Endothelial cell of umbilical vein (primary cell): ENCODE measurements at regions not wholly inside any gene's neighbourhood (a gene's known extent, or its start where the extent isn't known, plus 50 kb on each side); places are given as distances from the start of the nearest gene placed in this dataset.

ENCODE experiments used
- BruUV-seq: library from RNA; stranded (reverse); fragments of 400-500 nt; replicated peaks from 2 replicates; lab custom pipeline; 2021; lab: Mats Ljungman, UMichigan
- CTCF ChIA-PET: fragments of 300-600, 350-600 bp; sonication (Branson Sonifier 250); formaldehyde crosslinking; loops from one replicate; lab custom pipeline; 2021; ENCODE audit warnings: antibody characterized with exemption, inconsistent platforms; lab: Charles Lee
- POLR2A ChIA-PET: fragments of 300-600, 350-600 bp; sonication (Branson Sonifier 250); formaldehyde crosslinking; loops from one replicate; lab custom pipeline; 2021; ENCODE audit warnings: antibody characterized with exemption, inconsistent platforms; lab: Charles Lee
- DNase-seq: peaks from one replicate; pipeline ENCODE4 v3.0.0-alpha.2; 2011; ENCODE audit warnings: low read depth, low spot score
- FAIRE-seq: peaks from 2 replicates; lab custom pipeline; 2011; peaks lifted over from hg19 to GRCh38; lab: Jason Lieb, UNC
- H2AFZ ChIP-seq: 2 replicates; pipeline ENCODE4 v1.6.0; 2012; ENCODE audit warnings: low read depth, low read length, control low read depth, inconsistent platforms
- H3K27ac ChIP-seq: 2 replicates; pipeline ENCODE4 v1.5.1; 2011; ENCODE audit warnings: low read depth, mild to moderate bottlenecking, control low read depth, low read length, moderate library complexity; ENCODE audit not compliant: insufficient read depth
- H3K27me3 ChIP-seq, 2 experiments: 2 replicates each; pipeline versions ENCODE4 v1.6.0 to v1.6.1; 2011; ENCODE audit warnings: low read length in 2 of 2, mixed read lengths in 1 of 2; ENCODE audit not compliant: control insufficient read depth in 2 of 2, insufficient read depth in 2 of 2
- H3K36me3 ChIP-seq, 2 experiments: 2 replicates in 1 of 2; 3 replicates in 1 of 2; pipeline ENCODE4 v1.5.1; 2011; ENCODE audit warnings: low read length in 2 of 2, mild to moderate bottlenecking in 1 of 2, moderate library complexity in 1 of 2; ENCODE audit not compliant: control insufficient read depth in 2 of 2, insufficient read depth in 2 of 2; ENCODE audit errors: extremely low read depth in 1 of 2
- H3K4me1 ChIP-seq: 3 replicates; pipeline ENCODE4 v1.5.1; 2011; ENCODE audit warnings: mild to moderate bottlenecking, low read length; ENCODE audit not compliant: control insufficient read depth, insufficient read depth; ENCODE audit errors: extremely low read depth
- H3K4me2 ChIP-seq: 2 replicates; pipeline ENCODE4 v1.6.1; 2011; ENCODE audit warnings: low read length, control low read depth, mixed read lengths; ENCODE audit not compliant: insufficient read depth
- H3K4me3 ChIP-seq, 3 experiments: fragments of 200-600 bp in 1 of 3; sonication (generic), shearing (Covaris generic) in 1 of 3; replicated peaks in 1 of 3; 2 replicates each; pipeline ENCODE4 v1.5.1; 2011 to 2016; ENCODE audit warnings: control low read depth in 3 of 3, low read length in 3 of 3, mild to moderate bottlenecking in 2 of 3, inconsistent platforms in 1 of 3, low read depth in 1 of 3, moderate library complexity in 1 of 3; ENCODE audit not compliant: insufficient read depth in 1 of 3
- H3K79me2 ChIP-seq: 2 replicates; pipeline ENCODE4 v1.6.0; 2012; ENCODE audit warnings: low read length, inconsistent platforms; ENCODE audit not compliant: control insufficient read depth, insufficient read depth
- H3K9ac ChIP-seq: replicated peaks from 2 replicates; pipeline ENCODE3; 2011; ENCODE audit warnings: low read length, control low read depth; ENCODE audit not compliant: insufficient read depth; ENCODE audit errors: extremely low read depth
- H3K9me1 ChIP-seq: replicated peaks from 3 replicates; pipeline ENCODE4 v1.6.0; 2011; ENCODE audit warnings: mild to moderate bottlenecking, low read length; ENCODE audit not compliant: control insufficient read depth, insufficient read depth; ENCODE audit errors: extremely low read depth
- H3K9me3 ChIP-seq: replicated peaks from 2 replicates; pipeline ENCODE4 v1.5.1; 2012; ENCODE audit warnings: low read length, inconsistent platforms; ENCODE audit not compliant: control insufficient read depth, insufficient read depth
- H4K20me1 ChIP-seq: replicated peaks from 2 replicates; pipeline ENCODE3; 2011; ENCODE audit warnings: mild to moderate bottlenecking, low read length; ENCODE audit not compliant: control insufficient read depth, insufficient read depth; ENCODE audit errors: extremely low read depth
- CTCF ChIP-seq, 2 donors: IDR thresholded peaks; 1 replicate in 1 of 2; 2 replicates in 1 of 2; pipeline ENCODE4 v1.5.1; 2011; ENCODE audit warnings: low read length in 2 of 2, mild to moderate bottlenecking in 2 of 2, moderate library complexity in 2 of 2, control low read depth in 1 of 2, inconsistent platforms in 1 of 2, low read depth in 1 of 2; ENCODE audit not compliant: insufficient read depth in 1 of 2; ENCODE audit errors: extremely low read depth in 1 of 2
- EZH2 ChIP-seq: IDR thresholded peaks from 2 replicates; pipeline ENCODE4 v1.6.1; 2012; ENCODE audit warnings: borderline replicate concordance, low read depth, mild to moderate bottlenecking, moderate library complexity, low read length, inconsistent platforms; ENCODE audit not compliant: severe bottlenecking
- FOS ChIP-seq: IDR thresholded peaks from 2 replicates; pipeline ENCODE4 v1.6.1; 2011; ENCODE audit warnings: mild to moderate bottlenecking, low read length, moderate library complexity, borderline replicate concordance; ENCODE audit not compliant: insufficient read depth
- GATA2 ChIP-seq: IDR thresholded peaks from 2 replicates; pipeline ENCODE4 v1.7.0; 2011; ENCODE audit warnings: low read depth, mild to moderate bottlenecking, moderate library complexity, mixed read lengths, low read length; ENCODE audit not compliant: insufficient read length, insufficient read depth
- JUN ChIP-seq: IDR thresholded peaks from 2 replicates; pipeline ENCODE4 v1.6.1; 2011; ENCODE audit warnings: borderline replicate concordance, low read depth; ENCODE audit not compliant: insufficient read length, insufficient read depth
- MAX ChIP-seq: IDR thresholded peaks from 2 replicates; pipeline ENCODE4 v1.6.1; 2011; ENCODE audit not compliant: insufficient read depth, insufficient read length
- MYC ChIP-seq: IDR thresholded peaks from one replicate; pipeline ENCODE4 v1.6.1; 2011; ENCODE audit warnings: mild to moderate bottlenecking, low read depth, low read length
- POLR2A ChIP-seq: IDR thresholded peaks from 2 replicates; pipeline ENCODE4 v1.6.1; 2012; ENCODE audit warnings: low read depth, mild to moderate bottlenecking, control low read depth, low read length
- POLR2AphosphoS5 ChIP-seq: IDR thresholded peaks from 2 replicates; pipeline ENCODE4 v1.6.1; 2012; ENCODE audit warnings: low read depth, mild to moderate bottlenecking, control low read depth, low read length, moderate library complexity; ENCODE audit not compliant: insufficient read depth
- dilution Hi-C: fragments of 300-500 bp; cut with MboI; formaldehyde crosslinking; loops from one replicate; pipeline ENCODE4 v1.15.0; 2019; ENCODE audit warnings: low sequenced_read_pairs; ENCODE audit not compliant: extremely low pct_ligation_motif_present
- intact Hi-C: fragments of 100-400 bp; cut with micrococcal nuclease; formaldehyde crosslinking; loops from one replicate; pipeline ENCODE4 v1.10.0; 2022

- CTCF ChIA-PET: no interaction called here
- DNase-seq: no peak
- no peak for FAIRE-seq
Observed at GRCh38 chr14:40268236-40268635, 836.0 kb upstream of the FBXO33 start.

GRCh38 chr14:40265096-40265495 lies 832.9 kb upstream of the FBXO33 start:
- Histone ChIP-seq H3K36me3 (no peaks in the 10 kb centered on the region), H3K9ac (no peak overlapping the region), H3K9me3 (no peaks in the 10 kb centered on the region), H2AFZ (no peak overlapping the region), H3K4me1 (no peaks in the 10 kb centered on the region), H3K9me1 (no peaks in the 10 kb centered on the region), H3K79me2 (no peaks in the 10 kb centered on the region), H3K4me3 (no peak overlapping the region), H4K20me1 (no peaks in the 10 kb centered on the region), H3K27ac (no peak overlapping the region), H3K4me2 (no peak overlapping the region), H3K27me3 (no peaks in the 10 kb centered on the region)
- no TSS peak for BruUV-seq
- CTCF ChIA-PET: no interaction called here
- POLR2A ChIA-PET: no interaction called here
- FAIRE-seq: no peak
- DNase-seq: no peak
- intact Hi-C loops (no loop called here), dilution Hi-C loops (no loop called here)
- TF ChIP-seq MAX (no peak), MYC (no peak), EZH2 (no peak), CTCF (IDR thresholded peaks at IDR 0.05; ENCODE audit: extremely low read depth in 1 of 2, insufficient read depth in 1 of 2, low read depth in 1 of 2, low read length in 2 of 2) (no peak), POLR2AphosphoS5 (no peak), POLR2A (no peak), JUN (no peak), FOS (no peak), GATA2 (no peak)

More at GRCh38 chr14:40268236-40268635, 836.0 kb upstream of the FBXO33 start:
- no peak overlapping the region for H3K9ac ChIP-seq
- H3K79me2 ChIP-seq: no peaks in the 10 kb centered on the region
- POLR2A ChIA-PET: no interaction called here
- H3K4me2 ChIP-seq: no peak overlapping the region
- H2AFZ ChIP-seq: no peak overlapping the region
- no peak for TF ChIP-seq POLR2AphosphoS5
- no peak for TF ChIP-seq JUN
- TF ChIP-seq FOS: no peak
- no peak for TF ChIP-seq CTCF (IDR thresholded peaks at IDR 0.05; ENCODE audit: extremely low read depth in 1 of 2, insufficient read depth in 1 of 2, low read depth in 1 of 2, low read length in 2 of 2)
- no peak for TF ChIP-seq POLR2A
- intact Hi-C loops (no loop called here), dilution Hi-C loops (no loop called here)
- no peaks in the 10 kb centered on the region for H3K27me3 ChIP-seq
- BruUV-seq: no TSS peak
- H3K9me1 ChIP-seq: no peaks in the 10 kb centered on the region
- no peaks in the 10 kb centered on the region for H3K4me1 ChIP-seq
- H3K4me3 ChIP-seq: no peak overlapping the region
- no peak overlapping the region for H3K27ac ChIP-seq
- H3K36me3 ChIP-seq: no peaks in the 10 kb centered on the region
- H3K9me3 ChIP-seq: no peaks in the 10 kb centered on the region
- H4K20me1 ChIP-seq: no peaks in the 10 kb centered on the region
